Cardiac fibroblast (primary cell): ENCODE measurements at regions not wholly inside any gene's neighbourhood (a gene's known extent, or its start where the extent isn't known, plus 50 kb on each side); places are given as distances from the start of the nearest gene placed in this dataset.

Experiments
- DNase-seq, 2 donors: peaks; one replicate each; pipeline versions ENCODE4 v3.0.0 to v3.0.0-alpha.2; 2010; ENCODE audit warnings: low read depth in 2 of 2
- H3K4me3 ChIP-seq, 2 donors: replicated peaks in 1 of 2; 1 replicate in 1 of 2; 2 replicates in 1 of 2; pipeline ENCODE4 v1.5.1; 2011; ENCODE audit warnings: low read depth in 2 of 2, low read length in 2 of 2, mild to moderate bottlenecking in 2 of 2, moderate library complexity in 1 of 2
- CTCF ChIP-seq: IDR thresholded peaks from one replicate; pipeline ENCODE4 v1.5.1; 2011; ENCODE audit warnings: low read depth, mild to moderate bottlenecking, low read length, inconsistent platforms

GRCh38 chr13:30827578-30827925 is 78.5 kb upstream of the MEDAG start:
- H3K4me3 ChIP-seq, result no peak overlapping the region
- no peak for DNase-seq
- no peak for TF ChIP-seq CTCF

GRCh38 chr13:30829145-30829832 is 76.8 kb upstream of the MEDAG start:
- peak; percentile 49 to 87 for DNase-seq
- H3K4me3 ChIP-seq, result no peak overlapping the region
- TF ChIP-seq CTCF, result no peak

GRCh38 chr13:30829833-30830637 is 76.0 kb upstream of the MEDAG start:
- H3K4me3 ChIP-seq, result no peak overlapping the region
- no peak for TF ChIP-seq CTCF
- DNase-seq, result peak in 1 of 2 donors; percentile 28

GRCh38 chr13:30830638-30830965 is 75.5 kb upstream of the MEDAG start:
- H3K4me3 ChIP-seq, result no peak overlapping the region
- TF ChIP-seq CTCF, result no peak
- DNase-seq, result peak in 1 of 2 donors; percentile 38

- H3K4me3 ChIP-seq, result no peak overlapping the region
- no peak for TF ChIP-seq CTCF
- no peak for DNase-seq
Observed at GRCh38 chr13:30831515-30831914, 74.6 kb upstream of the MEDAG start.

- no peak overlapping the region for H3K4me3 ChIP-seq
- DNase-seq, result no peak
- no peak for TF ChIP-seq CTCF
Observed at GRCh38 chr13:30832377-30832776, 73.7 kb upstream of the MEDAG start.
